BJ (cell line): ENCODE measurements at regions not wholly inside any gene's neighbourhood (a gene's known extent, or its start where the extent isn't known, plus 50 kb on each side); places are given as distances from the start of the nearest gene placed in this dataset.
"Not testable (repeated sequence)": the region's sequence is repeated elsewhere in the genome, so short reads cannot be mapped to it uniquely, and the experiment has no call there.

Experiments used
- CTCF ChIA-PET: fragments of 350-600 bp; formaldehyde crosslinking; extraction: SDS; loops from one replicate; lab custom pipeline; 2021; ENCODE audit warnings: antibody characterized with exemption, inconsistent platforms; lab: Yijun Ruan, JAX
- POLR2A ChIA-PET: fragments of 300-600 bp; sonication (Branson Sonifier 250); formaldehyde crosslinking; extraction: SDS; loops from one replicate; lab custom pipeline; 2021; ENCODE audit warnings: antibody characterized with exemption; lab: Charles Lee
- DNase-seq: peaks from one replicate; pipeline ENCODE4 v3.0.0-alpha.2; 2011; ENCODE audit warnings: low read depth
- H3K27me3 ChIP-seq: 2 replicates; pipeline ENCODE4 v1.6.0; 2011; ENCODE audit warnings: low read length; ENCODE audit not compliant: control insufficient read depth, insufficient read depth
- H3K36me3 ChIP-seq: 2 replicates; pipeline ENCODE4 v1.5.1; 2011; ENCODE audit warnings: low read length; ENCODE audit not compliant: control insufficient read depth, insufficient read depth
- H3K4me3 ChIP-seq: 2 replicates; pipeline ENCODE4 v1.5.1; 2011; ENCODE audit warnings: low read depth, mild to moderate bottlenecking, control low read depth, low read length
- CTCF ChIP-seq: IDR thresholded peaks from 2 replicates; pipeline ENCODE4 v1.5.1; 2011; ENCODE audit warnings: low read depth, mild to moderate bottlenecking, control low read depth, inconsistent platforms, low read length, moderate library complexity; ENCODE audit not compliant: insufficient read depth

GRCh38 chr15:44861917-44862316 lies 94.6 kb upstream of the TERB2 start:
- H3K36me3 ChIP-seq: no peaks in the 10 kb centered on the region
- no peak for DNase-seq
- H3K27me3 ChIP-seq: no peaks in the 10 kb centered on the region
- CTCF ChIA-PET: interaction anchor here (0.7 kb wide), 1 partner anchor 8 kb away, joined by 3 read pairs; no protein-coding TSS in a partner anchor
- POLR2A ChIA-PET: no interaction called here
- H3K4me3 ChIP-seq: no peak overlapping the region
- no peak for TF ChIP-seq CTCF

GRCh38 chr15:44862866-44863265 lies 93.6 kb upstream of the TERB2 start:
- H3K4me3 ChIP-seq, H3K36me3 ChIP-seq, DNase-seq, CTCF ChIA-PET, POLR2A ChIA-PET, H3K27me3 ChIP-seq: not testable (repeated sequence)

- H3K27me3 ChIP-seq, H3K36me3 ChIP-seq, DNase-seq, H3K4me3 ChIP-seq, CTCF ChIA-PET, POLR2A ChIA-PET: not testable (repeated sequence)
These were observed 88.4 kb upstream of the TERB2 start for GRCh38 chr15:44868100-44868499.

- H3K27me3 ChIP-seq, DNase-seq, POLR2A ChIA-PET, CTCF ChIA-PET, H3K4me3 ChIP-seq, H3K36me3 ChIP-seq: not testable (repeated sequence)
These were observed 86.4 kb upstream of the TERB2 start for GRCh38 chr15:44870125-44870524.

- Histone ChIP-seq H3K4me3 (no peak overlapping the region), H3K27me3 (no peaks in the 10 kb centered on the region), H3K36me3 (no peaks in the 10 kb centered on the region)
- CTCF ChIA-PET: no interaction called here
- POLR2A ChIA-PET: no interaction called here
- no peak for TF ChIP-seq CTCF
- DNase-seq: no peak
These were observed 83.4 kb upstream of the TERB2 start for GRCh38 chr15:44873103-44873502.

- Histone ChIP-seq H3K36me3 (no peaks in the 10 kb centered on the region), H3K4me3 (no peak overlapping the region), H3K27me3 (peaks cover 2% of the 10 kb centered on the region; the same call in 1 of the 2 replicates)
- DNase-seq: no peak
- no peak for TF ChIP-seq CTCF
- ChIA-PET CTCF (no interaction called here), POLR2A (no interaction called here)
These were observed 77.4 kb upstream of the TERB2 start for GRCh38 chr15:44879066-44879465.

GRCh38 chr15:44882499-44882968 lies 74.0 kb upstream of the TERB2 start:
- peaks cover 2% of the 10 kb centered on the region; the same call in 1 of the 2 replicates for H3K27me3 ChIP-seq
- no peak for TF ChIP-seq CTCF
- no peaks in the 10 kb centered on the region for H3K36me3 ChIP-seq
- no peak overlapping the region for H3K4me3 ChIP-seq
- DNase-seq: no peak
- POLR2A ChIA-PET: no interaction called here
- CTCF ChIA-PET: no interaction called here
